ENCODE measurements at regions not wholly inside any gene's neighbourhood (a gene's known extent, or its start where the extent isn't known, plus 50 kb on each side); places are given as distances from the start of the nearest gene placed in this dataset.
"Not testable (repeated sequence)": the region's sequence is repeated elsewhere in the genome, so short reads cannot be mapped to it uniquely, and the experiment has no call there.

DNA sequence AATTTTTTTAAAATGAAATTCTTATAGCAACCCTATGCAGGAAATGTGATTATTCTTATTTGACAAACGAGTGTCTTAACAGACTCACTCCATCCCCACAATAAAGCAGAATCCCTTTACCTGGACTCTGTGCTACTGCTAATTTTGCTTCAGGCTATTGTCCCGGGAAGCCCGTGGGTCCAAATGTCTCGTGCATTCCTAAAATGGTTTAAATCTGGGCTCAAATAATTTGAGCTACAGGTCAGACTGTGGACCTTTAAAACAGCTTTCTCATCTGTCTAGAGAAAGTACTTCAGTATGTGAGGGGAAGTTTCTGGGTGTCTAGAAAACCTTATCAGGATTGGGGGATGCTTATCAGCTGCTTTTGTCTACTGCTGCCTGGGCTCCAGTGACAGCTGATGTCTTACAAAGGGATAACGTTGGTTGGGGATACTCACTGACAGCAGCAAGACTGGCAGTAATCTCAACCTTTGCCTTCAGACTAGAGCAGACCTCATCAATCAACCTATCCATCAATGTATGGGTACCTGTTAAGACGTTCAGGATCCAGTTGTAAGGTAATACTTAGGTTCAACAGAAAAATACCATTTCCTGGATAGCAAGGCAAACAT, 197.9 kb upstream of the CDH11 start:
- no peak for DNase-seq

DNA sequence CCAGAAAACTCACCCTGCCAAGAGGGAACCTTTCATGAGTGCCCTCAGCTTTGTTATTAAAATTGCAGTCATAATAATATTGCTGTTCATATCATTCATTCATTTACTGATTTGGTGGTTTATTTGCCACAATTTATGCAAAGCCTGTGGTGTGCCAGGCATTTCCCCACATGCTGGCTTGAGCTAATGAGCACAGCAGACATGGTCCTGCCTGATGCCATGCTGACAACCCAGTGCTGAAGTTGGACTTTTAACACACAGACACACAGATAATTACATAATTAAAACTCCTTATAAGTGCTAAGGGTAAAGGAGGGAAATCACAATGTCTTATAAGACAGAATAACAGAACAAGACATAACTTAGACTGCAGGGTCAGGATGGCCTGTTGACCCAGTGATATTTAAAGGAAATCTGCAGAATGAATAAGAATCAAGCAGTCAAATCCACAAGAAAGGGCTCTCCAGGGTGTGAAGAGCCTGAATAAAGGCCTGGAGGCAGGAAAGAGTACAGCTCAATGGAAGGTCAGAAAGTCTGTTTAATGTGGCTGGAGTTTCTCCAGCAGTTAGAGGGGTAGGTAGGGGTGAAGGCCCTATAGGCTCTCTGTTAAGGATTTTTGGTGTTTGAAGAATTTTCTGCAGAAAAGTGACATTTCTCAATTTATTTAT, 196.9 kb upstream of the CDH11 start:
- DNase-seq: no peak

DNA sequence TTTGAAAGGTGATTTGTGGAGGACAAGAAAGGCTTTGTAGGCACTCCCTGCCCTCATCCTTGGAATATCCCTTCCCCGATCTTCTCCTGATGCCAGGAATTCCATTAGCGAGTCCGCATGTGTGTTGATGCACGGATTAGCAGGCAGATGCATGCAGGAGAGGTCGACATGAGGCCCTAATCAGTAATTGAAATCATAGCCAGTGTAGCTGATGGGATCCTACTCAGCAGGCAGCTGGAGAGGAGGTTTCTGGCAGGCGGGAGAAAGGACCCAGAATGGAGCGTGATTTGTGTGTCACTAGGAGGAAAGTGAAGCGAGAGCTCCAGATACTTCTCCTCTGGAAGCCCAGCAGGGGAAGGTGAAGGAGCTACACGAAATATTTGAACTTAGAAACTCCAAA, 196.3 kb upstream of the CDH11 start:
- DNase-seq: no peak

DNA sequence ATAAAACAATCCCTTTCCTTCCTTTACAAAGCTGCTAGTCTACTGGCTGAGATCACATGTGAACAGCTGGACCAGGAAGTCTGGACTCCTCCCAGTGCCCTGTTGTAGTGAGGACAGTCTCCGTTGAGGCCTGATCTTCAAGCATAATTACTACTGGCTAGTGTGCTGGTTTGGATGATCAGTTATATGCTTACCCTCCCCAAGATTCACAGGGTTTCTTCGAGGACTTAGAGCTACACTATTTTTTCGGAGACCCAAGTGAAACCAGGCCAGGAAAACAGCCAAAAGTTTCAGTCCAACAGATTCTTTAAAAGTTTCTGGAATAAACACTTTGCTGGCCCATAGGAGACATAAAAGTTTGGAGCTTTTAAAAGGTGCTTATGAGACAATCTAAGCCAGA, 194.9 kb upstream of the CDH11 start:
- no peak for DNase-seq

DNA sequence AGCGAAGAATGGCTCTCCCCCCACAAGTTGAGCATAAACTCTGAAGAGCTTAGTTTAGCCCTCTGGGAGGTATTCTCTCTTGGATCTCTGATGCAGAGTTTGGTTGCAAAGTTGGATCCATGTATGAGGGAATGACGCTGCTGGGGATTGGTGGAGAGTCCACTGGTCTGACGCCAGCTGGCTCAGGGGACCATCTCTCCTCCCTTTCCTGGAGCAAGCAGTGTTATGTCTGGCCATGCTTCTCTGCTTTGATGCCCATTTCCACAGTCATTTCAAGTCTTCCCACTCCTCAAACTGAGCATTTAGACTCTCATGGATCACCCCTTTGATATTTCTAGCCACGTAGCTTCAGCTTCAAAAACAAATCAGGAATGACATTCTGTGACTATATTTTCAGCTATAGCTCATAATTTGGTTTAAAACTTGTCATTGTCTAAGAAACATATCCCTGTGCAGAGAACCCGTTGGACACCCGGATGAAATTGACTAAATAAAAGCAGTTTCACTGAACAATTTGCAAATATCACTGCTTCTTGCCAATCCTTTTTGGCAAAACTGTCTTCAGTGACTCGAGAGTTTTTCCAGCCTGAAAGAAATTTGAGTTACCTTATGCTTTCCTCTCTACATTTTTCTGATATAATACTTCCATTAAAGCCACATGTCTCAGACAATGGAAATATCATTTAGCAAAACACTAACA, 193.4 kb upstream of the CDH11 start:
- DNase-seq: no peak

DNA sequence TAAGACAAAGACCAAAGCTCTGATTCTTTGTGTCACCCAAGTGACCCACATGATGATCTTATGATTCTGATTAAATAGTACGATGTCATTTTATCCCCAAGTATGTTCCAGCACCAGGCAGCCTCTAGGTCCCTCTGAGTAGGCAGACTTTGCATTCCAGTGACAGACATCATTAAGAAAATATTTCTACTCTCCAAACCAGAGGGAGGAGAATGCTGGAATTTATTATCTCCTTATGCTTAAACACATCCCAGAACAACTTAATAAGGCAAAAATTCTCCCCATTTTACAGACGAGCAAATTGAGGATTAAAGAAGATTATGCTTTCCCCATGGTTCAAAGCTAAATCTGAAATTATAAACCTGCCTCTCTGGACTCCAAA, 192.8 kb upstream of the CDH11 start:
- DNase-seq: no peak

DNA sequence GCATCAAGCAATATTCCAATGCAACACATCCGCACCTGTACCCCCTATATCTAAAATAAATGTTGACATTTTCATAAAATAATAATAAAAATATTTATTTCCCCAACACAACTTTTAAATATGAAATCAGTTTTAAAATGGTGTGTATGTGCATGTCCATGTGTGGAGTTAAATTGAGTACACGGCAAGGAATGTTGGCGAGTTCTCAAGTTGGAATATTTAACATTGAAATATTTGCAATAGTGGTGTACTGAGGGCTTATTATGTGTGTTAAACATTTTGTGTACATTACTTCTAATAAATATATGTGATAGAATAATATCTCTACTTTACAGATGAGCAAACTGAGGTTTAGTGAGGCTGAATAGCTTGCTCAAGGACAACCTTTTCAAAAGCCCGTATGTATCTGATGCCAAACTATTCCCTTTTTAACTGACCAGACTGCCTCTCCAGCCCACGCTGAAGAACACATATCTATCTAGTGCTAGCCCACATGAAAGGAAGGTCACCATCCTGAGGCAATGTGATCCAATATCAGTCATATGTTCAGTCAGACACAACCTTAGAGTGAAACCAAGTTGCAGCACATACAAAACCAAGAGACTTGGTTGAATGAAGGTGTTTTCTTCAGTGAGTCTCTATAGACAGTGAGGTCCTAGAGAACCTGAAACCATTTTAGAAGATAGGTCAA, 192.2 kb upstream of the CDH11 start:
- DNase-seq: no peak

DNA sequence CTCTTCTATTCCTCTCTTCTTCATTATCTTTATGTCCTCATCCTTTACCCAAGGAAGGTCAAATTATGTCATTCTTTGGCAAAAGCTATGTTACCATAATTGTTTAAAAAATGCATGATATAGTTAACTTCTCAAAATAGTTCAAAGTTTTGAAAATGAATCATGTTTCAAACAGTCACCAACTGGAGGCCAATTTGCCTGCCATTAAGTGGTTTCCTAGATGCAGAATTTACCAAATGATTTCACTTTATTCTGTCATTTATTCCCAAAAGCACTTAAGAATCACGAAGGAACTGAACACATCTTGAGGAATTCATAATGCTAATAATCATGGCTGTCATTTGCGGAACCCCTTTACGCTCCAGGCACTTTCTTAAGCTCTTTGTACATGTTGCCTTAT, 190.9 kb upstream of the CDH11 start:
- no peak for DNase-seq

DNA sequence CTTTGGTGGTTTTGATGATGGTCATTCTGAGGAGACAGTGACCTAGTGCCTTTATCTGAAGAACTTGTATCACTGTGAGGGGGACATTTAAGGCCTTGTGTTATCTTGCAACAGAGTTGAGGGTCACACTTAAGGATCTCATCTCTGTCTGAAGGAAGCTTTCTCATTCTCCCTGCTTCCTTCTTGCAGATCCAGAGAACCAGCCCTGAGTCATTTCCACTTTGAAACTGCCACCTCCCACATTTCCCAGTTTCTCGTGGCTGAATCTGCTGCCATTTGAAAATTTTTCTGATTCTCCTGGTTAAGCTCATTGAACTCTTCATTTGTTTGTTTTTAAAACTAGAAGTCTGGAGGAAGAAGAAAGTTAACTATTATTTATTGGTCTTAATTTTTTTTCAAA, 190.2 kb upstream of the CDH11 start:
- no peak for DNase-seq

DNA sequence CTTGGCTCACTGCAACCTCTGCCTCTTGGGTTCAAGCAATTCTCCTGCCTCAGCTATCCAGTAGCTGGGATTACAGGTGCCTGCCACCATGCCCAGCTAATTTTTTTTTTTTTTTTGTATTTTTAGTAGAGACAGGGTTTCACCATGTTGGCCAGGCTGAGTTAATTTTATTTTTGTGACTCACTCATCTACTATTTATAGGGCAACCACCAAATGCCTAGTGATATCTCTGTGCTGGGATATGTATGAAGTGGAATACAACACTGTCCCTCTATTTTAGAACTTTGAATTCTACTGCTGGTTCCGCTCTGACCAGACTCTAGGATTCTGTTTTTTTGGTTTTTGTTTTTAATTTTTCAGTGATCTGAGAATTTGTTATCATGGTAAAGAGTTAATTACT, 188.6 kb upstream of the CDH11 start:
- DNase-seq: not testable (repeated sequence)

DNA sequence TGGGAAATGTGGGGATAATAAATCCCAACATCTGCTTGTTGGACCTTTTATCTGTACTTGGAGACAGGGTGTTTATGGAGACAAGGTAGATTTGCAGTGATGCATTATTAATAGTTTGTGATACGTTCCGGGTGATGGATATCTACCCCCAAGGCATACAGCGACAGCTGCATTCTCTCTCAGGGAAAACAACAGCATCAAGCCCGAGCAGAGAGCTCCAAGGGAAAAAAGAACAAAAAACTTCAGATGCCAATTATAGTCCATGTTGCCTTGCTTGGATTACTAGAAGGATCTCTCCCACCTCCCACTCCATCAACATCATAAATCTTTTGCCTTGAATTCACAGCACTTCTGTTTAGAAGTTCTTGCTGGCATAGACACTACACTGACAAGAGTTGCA, 187.5 kb upstream of the CDH11 start:
- DNase-seq: no peak

DNA sequence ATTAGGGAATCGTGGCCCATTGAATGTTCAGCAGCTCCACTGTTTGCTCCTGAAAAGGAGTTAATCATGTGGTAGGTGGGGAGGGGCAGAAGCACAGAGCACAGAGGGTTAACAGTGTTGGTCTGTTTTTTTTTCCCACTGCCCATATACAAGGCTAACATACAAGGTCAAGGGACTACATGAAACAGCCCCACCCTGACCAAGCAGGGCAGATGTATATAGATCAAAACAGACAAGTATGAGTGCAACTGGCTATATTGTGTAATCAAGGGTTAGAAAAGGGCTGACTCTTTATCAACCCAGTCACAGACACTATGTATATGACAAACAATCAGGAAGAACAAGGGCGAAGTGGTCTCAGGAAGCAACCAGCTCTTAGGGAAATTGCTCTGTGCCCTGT, 186.6 kb upstream of the CDH11 start:
- no peak for DNase-seq

DNA sequence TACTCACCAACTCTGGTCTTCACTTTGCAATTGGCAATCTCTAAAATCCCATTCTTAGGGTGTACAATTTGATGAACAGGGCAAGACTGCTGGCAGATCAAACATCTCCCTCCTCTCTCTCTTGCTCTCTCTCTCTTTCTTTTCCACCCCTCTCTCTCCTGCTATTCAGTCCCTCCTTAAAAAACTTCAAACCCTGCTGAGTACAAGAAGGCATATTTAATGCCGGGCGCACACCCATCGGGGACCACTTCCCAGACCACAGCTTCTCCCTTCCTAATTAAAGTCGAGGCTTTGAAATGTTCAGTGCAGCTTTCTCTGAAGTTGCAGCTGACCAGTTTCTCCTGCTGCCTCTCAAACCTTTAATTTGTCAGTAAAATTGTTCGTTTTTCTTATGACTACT, 185.4 kb upstream of the CDH11 start:
- no peak for DNase-seq

DNA sequence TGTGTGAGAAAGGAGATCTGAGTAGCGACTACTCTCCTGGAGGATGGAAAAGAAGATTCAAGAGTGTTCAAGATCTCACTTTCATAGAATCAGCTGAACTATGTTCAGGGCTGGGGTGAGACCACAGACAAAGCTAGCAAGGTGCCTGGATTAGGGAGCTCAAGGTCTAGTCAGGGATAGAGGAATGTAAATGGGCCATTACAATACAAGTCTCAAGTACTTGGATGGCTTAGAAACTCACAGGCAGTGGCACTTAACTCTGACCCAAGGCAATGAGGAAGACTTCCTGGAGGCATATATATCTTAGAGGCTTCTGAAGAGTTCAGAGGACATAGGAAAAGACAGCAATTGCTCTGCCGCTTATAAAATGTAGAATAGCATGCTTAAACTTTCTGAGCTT, 184.9 kb upstream of the CDH11 start:
- no peak for DNase-seq

DNA sequence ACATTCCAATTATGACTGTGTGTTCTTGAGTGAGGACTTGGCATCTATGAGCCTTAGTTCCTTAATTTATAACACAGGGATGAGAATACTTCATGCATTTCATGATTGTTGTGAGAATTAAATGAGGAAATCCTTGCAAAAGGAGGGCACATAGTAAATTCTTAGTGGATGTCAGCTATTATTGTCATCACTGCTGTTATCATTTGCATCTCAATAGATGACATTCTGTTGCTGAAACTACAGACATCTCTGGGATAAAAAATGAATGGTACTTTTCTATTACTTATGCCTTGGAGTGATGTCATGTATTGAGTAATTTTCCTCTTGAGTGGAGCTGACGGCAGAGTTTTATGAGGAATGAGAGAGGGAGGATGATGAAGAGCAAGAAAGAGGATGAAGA, 184.4 kb upstream of the CDH11 start:
- no peak for DNase-seq

DNA sequence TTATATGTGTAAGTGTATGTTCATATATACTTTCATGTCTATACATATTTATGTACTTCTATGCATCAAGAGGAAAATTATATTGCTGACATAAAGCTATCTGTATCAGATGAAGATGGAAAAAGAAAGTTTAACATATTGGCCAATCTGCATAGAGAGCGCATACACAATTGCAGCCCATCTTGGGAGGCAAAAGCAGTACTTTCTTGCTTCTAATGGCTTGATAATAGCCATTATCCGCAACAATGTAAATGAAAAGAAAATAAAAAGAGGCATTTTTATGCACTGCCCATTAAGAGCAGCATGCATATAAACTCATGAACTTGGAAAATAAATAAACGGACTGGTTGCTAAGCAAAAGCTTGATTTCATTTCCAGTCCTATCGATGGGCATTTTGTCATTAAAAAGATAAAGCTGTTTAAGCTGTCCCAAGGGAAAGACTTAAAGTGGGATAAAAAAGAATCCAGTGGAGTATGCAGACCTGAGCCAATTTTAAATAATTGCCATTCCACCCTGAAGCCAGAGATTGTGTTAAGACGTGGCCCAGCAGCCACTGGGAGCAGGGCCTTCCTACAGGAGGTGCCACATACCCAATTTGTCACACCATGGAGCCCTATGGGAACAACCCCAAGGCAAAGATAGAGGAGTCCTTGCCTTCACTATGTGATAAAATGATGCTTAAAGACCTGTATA, 183.6 kb upstream of the CDH11 start:
- DNase-seq: no peak

DNA sequence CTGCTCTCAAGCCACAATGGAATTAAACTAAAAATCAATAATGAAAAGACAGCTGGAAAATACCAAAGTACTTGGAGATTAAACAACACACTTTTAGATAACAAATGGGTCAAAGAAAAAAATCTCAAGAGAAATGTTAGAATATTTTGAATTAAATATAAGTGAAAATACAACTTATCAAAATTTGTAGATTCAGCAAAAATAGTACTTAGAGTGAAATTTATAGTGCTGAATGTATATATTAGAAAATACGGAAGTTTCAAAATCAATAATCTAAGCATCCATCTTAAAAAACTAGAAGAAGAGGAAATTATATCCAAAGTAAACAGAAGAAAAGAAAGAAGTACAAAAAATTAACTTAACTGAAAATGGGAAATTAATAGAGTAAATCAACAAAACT, 179.2 kb upstream of the CDH11 start:
- no peak for DNase-seq

DNA sequence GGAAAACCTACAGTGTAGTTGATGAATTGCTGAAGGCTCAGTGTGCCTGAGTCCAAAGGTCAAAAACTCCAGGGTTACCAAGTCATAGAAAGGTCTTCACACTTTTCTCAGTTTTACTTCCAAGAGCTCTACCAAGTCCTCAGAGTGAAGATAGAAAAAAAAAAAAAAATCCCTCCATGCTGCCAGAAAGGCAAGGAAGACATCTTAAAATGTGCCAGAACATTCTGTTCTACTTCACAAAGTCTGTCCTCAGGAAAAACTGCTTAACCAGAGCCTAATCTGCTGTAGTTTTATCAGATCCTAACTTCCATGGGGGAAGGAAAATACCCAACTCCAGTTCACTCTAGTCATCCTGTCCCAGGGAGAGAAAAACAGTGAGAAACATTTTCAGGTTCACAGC, 175.6 kb upstream of the CDH11 start:
- DNase-seq: no peak

DNA sequence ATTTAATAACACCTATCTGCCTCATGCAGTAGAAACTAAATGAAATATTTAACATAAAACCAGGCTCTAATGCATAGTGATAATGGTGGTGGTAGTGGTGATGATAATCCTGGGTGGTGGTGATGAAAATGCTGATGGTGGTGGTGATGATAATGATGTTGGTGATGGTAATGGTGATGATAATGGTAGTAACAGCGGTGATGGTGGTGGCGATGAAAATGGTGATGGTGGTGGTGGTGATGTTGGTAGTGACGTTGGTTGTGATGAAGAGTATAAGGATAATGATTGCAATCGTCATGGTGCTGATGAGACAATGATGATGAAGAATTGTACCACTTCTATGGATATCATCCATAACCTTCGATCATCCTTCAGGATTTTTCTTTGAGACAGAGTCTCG, 173.7 kb upstream of the CDH11 start:
- no peak for DNase-seq

DNA sequence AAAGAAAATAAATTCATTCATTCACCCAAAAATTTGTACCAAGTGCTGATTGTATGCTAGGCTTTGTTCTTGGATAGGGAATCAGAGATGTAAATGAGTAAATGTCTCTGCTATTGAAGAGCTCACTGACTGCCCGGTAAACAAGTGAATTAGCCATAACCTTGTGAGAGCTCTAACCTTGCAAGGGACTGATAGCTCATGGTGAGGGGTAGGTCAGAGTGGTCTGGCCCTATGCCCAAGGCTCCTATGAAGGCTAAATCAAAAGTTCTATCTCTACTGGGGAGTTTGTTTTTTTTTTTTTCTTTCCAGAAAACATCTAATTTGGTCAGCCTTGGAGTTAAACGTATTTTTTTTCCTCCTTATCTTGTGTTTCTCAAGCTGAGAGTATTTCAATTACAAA, 172.8 kb upstream of the CDH11 start:
- DNase-seq: no peak

DNA sequence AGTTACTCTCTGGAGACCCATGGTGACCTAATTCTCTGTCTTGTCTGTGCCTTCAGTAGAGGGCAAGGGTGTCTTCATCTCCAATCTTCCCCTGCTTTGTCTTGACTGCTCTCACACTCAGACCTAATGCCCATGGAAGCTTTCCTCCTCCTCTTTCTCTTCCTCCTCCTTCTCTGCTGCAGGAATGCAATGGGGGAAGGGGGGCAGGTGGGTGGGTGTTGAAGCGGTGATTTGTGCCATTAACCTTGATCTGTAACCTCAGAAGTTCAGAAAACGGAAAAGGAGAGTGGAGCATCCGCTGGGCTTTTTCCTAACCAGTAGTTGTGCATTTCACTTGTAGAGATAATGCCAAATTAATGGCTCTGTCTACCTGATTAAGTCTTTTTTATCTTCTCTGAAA, 172.3 kb upstream of the CDH11 start:
- no peak for DNase-seq

DNA sequence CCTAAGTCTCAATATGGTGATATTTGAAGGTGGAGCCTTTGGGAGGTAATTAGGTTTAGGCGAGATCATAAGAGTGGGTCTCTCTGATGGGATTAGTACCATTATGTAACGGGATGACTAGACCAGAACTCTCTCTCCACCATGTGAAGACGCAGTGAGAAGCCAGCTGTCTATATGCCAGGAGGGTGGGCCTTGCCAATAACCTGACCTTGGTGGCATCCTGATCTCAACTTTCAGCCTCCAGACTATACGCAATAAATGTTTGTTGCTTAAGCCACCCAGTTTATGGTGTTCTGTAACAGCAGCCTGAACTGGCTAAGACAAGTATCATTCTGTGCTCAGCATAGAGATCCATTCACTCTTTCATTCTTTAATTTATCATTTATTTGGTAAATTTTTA, 167.2 kb upstream of the CDH11 start:
- DNase-seq: no peak

DNA sequence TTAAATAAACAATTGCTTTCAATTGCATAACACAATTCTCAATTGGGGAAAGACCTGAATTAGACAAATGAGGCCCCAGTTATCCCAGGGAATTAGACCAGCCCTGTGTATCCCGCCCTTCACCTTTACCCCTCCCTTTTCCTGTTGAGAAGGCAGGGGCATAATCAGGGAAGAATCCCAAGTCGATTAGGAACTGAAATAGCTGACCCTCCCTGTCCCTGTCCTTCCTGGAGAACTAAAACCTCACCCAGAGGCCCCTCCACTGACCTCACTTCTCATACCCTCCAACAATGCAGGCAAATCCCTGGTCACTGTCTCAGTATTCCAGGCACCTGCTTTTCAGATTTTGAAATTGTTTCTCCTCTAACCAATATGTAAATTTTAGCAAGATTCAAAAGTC, 165.4 kb upstream of the CDH11 start:
- no peak for DNase-seq

All from cerebellar nuclear complex (tissue), 1 donor.